Stimulated activated CD4-positive, alpha-beta T cell treated with anti-CD3 and anti-CD28 coated beads, Interleukin-1b, Interleukin-23, amount 100 ng/mL, for 48 hours (primary cell): ENCODE measurements at regions not wholly inside any gene's neighbourhood (a gene's known extent, or its start where the extent isn't known, plus 50 kb on each side); places are given as distances from the start of the nearest gene placed in this dataset.

Experiments
- DNase-seq: peaks from one replicate; pipeline ENCODE4 v3.0.0-alpha.2; 2020

GRCh38 chr1:22222723-22223122, 79.8 kb upstream of the WNT4 start:
- no peak for DNase-seq

- no peak for DNase-seq
Observed at GRCh38 chr1:22223176-22223575, 80.3 kb upstream of the WNT4 start.

GRCh38 chr1:22224091-22224490, 81.2 kb upstream of the WNT4 start:
- DNase-seq, result no peak

GRCh38 chr1:22224631-22225030, 81.7 kb upstream of the WNT4 start:
- DNase-seq, result no peak

GRCh38 chr1:22225858-22226589, 83.1 kb upstream of the WNT4 start:
- DNase-seq, result no peak

- DNase-seq, result no peak
Observed at GRCh38 chr1:22228074-22228473, 85.2 kb upstream of the WNT4 start.

GRCh38 chr1:22228505-22228911, 85.6 kb upstream of the WNT4 start:
- no peak for DNase-seq

GRCh38 chr1:22229379-22229778, 86.5 kb upstream of the WNT4 start:
- DNase-seq, result no peak

GRCh38 chr1:22231068-22231593, 88.2 kb upstream of the WNT4 start:
- no peak for DNase-seq

GRCh38 chr1:22231995-22232690, 89.2 kb upstream of the WNT4 start:
- DNase-seq, result no peak

- no peak for DNase-seq
Observed at GRCh38 chr1:22233222-22233621, 90.3 kb upstream of the WNT4 start.

GRCh38 chr1:22234476-22235030, 91.7 kb upstream of the WNT4 start:
- no peak for DNase-seq

- no peak for DNase-seq
Observed at GRCh38 chr1:22236166-22236565, 93.3 kb upstream of the WNT4 start.

GRCh38 chr1:22236900-22237299, 94.0 kb upstream of the WNT4 start:
- DNase-seq, result no peak

- no peak for DNase-seq
Observed at GRCh38 chr1:22237433-22238093, 94.7 kb upstream of the WNT4 start.

- no peak for DNase-seq
Observed at GRCh38 chr1:22238356-22239224, 95.7 kb upstream of the WNT4 start.

GRCh38 chr1:22239378-22239777, 96.5 kb upstream of the WNT4 start:
- DNase-seq, result no peak

GRCh38 chr1:22241250-22241649, 98.4 kb upstream of the WNT4 start:
- DNase-seq, result no peak

GRCh38 chr1:22241811-22242210, 98.9 kb upstream of the WNT4 start:
- DNase-seq, result no peak

- DNase-seq, result no peak
Observed at GRCh38 chr1:22245100-22245650, 102.3 kb upstream of the WNT4 start.

- DNase-seq, result no peak
Observed at GRCh38 chr1:22245726-22246125, 102.8 kb upstream of the WNT4 start.
